Activated T-cell treated with anti-CD3 and anti-CD28 coated beads, Interleukin-2, amount 50 U/mL, for 48 hours (primary cell): ENCODE measurements at regions not wholly inside any gene's neighbourhood (a gene's known extent, or its start where the extent isn't known, plus 50 kb on each side); places are given as distances from the start of the nearest gene placed in this dataset.

Experiments
- DNase-seq, 2 experiments: peaks; one replicate each; pipeline ENCODE4 v3.0.0-alpha.2; 2020

DNA sequence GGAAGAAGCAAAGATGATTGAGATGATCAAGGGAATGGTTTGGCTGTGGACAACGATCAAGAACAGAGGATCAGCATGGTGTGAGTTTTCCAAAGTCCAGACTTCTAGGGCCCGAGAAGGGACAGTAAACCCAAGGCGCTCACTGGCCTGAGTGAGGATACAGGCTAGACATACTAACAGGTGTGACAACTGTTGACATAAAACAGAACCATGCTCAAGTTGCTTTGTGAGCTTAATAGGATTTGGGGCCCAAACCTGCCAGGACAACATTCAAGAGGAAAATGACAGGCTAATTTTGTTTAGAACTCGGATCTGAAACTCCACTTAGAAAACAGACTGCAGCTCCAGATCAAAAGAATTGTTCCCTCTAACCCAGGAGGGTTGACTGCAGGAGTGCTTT, 68.1 kb upstream of the ACKR3 start:
- no peak for DNase-seq

DNA sequence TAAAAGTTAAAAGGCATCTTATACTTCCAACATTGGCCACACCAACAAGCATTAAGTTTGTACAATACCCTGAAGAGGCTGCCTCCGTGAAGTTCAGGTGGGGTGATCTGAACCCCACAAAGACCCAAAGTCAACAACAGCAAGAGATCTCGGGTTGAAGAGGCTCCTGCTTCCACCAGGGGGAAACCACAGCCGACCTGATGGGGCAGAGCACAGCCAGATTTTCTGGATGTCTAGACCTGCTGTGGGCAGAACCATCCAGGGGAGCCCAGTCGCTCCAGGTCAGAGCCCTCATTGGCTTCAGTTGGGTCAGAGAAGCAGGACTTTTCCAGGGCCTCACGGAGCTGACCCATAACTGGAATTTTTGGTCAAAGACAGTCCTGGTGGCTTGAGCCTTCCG, 66.5 kb upstream of the ACKR3 start:
- no peak for DNase-seq

GRCh38 chr2:236503583-236503982, 66.0 kb upstream of the ACKR3 start:
- DNase-seq: no peak

DNA sequence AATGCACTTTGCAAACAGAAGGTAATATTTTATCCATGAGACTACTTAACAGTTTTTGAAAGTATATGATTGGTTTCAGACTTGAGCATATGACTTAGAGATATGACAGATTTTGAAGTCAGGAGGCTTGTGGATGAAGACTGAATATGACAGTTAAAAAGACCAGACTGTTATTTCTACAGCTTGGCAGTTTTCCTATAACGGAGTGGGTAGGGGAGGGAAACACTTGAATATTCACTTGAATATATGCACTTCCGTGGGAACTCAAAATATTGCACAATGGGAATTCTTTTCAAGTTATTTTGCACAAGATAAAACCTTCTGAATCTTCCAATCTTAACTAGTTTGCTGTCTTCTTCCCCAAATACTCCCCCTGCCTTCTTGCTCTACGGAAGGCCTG, 64.6 kb upstream of the ACKR3 start:
- no peak for DNase-seq

DNA sequence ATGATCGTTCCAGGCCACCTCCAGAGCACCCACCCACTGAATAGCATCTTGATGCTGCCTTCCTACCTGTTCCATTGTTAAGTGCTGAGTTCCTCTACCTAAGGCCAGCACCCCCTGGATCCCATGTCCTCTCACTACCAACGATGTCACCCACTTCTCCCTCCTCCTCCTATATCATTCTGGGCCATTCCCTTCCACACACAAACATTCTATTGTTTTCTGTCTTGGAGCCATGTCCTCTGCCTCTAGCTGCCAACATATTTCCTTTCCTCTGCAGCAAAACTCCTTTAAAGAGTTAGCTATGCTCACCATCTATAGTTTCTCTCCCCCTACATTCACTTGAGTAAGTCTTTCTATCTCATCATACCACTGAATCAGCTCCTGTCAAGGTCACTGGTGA, 64.0 kb upstream of the ACKR3 start:
- no peak for DNase-seq

DNA sequence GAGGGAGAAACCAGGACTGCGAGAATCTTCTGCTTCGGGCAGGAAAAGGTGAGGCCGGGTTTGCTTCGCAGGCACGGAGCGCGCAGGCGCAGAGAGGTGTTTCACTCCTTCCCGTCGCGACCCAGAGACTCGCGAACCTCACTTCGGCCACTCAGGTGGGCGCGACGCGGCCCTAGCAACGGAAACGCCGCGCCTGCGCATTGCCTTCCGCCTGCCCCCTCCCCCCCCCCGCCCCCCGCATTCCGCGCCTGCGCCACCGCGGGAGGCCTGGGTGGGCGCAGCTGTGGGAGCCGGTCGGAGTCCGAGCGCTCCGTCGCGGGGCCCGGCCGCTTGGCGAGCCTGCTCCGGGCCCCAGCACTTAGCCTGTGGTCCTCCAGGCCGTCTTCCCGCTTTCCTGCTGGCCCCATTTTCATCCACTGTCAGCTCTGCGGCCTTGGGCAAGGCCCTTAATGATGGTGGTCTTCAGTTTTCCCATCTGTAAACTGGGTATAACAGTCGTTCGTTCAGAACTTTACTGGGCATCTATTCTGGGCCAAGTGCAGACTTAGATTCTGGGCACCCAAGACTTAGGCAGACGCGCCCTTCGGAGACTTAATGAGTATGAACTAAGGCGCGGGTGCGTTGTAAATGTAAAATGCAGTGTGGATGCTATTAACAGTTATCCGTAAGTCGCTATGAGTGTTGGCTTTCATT, 62.1 kb upstream of the ACKR3 start:
- peak; percentile 63 to 72 for DNase-seq

GRCh38 chr2:236508466-236508865, 61.2 kb upstream of the ACKR3 start:
- no peak for DNase-seq

GRCh38 chr2:236510034-236510433, 59.6 kb upstream of the ACKR3 start:
- no peak for DNase-seq

DNA sequence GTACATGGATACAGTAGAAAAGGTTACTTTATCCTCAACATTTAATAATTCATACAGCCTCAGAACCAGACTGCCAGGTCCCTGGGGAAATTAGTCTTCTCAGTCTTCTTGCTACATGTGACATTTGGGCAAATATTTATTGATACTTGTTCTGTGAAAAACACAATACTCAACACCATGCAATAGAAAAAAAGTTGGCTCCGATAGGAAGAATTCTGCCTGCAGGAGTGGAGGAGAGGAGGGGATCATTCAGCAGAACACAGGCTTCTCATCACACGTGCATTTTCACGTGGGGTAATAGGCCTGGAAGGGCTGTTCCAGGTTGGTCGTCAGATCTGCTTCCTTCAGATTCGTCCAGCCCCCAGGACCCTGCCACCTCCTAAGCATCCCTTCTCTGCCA, 58.4 kb upstream of the ACKR3 start:
- no peak for DNase-seq

GRCh38 chr2:236512267-236512666, 57.4 kb upstream of the ACKR3 start:
- DNase-seq: no peak

GRCh38 chr2:236512902-236513435, 56.7 kb upstream of the ACKR3 start:
- peak; percentile 74 to 79 for DNase-seq

DNA sequence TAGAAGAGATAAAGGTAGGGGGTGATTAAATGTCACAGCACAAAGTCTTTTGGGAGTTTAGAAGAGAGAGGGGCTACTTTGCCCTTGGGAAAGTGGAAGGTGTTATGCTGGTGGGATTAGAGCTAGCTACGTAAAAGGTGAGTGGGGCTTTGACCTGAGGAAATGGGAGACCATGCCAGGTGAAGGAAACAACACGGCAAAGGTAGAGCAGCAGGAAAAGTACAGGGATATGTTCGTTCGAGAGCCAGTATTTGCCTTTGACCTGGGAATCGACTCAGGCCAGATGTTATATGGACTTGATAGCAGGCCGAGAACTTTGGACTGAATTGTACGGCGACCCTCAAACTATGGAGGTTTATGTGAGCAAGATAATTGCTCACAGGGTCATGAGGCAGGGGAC, 55.7 kb upstream of the ACKR3 start:
- no peak for DNase-seq

- DNase-seq: no peak
Observed at GRCh38 chr2:236516708-236517107, 52.9 kb upstream of the ACKR3 start.

GRCh38 chr2:236517251-236518031, 52.2 kb upstream of the ACKR3 start:
- DNase-seq: no peak
